GM19025 (cell line): ENCODE measurements at regions not wholly inside any gene's neighbourhood (a gene's known extent, or its start where the extent isn't known, plus 50 kb on each side); places are given as distances from the start of the nearest gene placed in this dataset.
"Not testable (repeated sequence)": the region's sequence is repeated elsewhere in the genome, so short reads cannot be mapped to it uniquely, and the experiment has no call there.

Source experiments
- ATAC-seq: cut with Tn5 transposase; IDR thresholded peaks from one replicate; pipeline ENCODE4 v1.9.1; 2021; ENCODE audit warnings: mild to moderate bottlenecking, low read depth, moderate library complexity; ENCODE audit not compliant: unreplicated experiment

DNA sequence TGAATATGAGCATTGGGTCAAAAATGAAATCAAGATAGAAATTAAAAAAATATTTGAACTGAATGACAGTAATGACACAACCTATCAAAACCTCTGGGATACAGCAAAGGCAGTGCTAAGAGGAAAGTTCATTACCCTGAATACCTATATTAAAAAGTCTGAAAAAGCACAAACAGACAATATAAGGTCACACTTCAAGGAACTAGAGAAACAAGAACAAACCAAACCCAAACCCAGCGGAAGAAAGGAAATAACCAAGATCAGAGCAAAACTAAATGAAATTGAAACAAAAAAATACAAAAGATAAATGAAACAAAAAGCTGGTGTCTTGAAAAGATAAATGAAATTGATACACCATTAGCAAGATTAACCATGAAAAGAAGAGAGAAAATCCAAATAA, 140.5 kb upstream of the MAN1A1 start:
- ATAC-seq = not testable (repeated sequence)

- no peak for ATAC-seq
Observed at GRCh38 chr6:119484598-119484997, 135.0 kb upstream of the MAN1A1 start.

- no peak for ATAC-seq
Observed at GRCh38 chr6:119483908-119484307, 134.3 kb upstream of the MAN1A1 start.

GRCh38 chr6:119482850-119483285, 133.3 kb upstream of the MAN1A1 start:
- ATAC-seq = no peak

DNA sequence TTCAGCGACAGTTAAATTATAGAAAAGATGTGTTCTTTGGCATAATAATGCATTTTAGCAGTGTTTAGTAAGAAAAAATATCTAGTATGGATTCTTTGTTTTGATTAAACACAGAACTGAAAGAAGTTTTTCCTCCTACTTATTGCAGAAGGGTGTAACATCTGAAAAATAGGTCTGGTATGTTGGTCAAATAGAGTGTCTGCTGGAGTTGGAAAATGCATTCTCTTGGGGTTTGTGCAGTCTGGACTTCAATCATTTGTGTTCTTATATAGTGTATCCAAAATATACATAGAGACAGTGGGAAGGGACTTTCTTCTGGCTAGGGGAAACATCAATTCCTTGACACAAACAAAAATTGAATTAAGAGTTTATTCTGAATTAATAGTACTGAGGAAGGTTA, 132.4 kb upstream of the MAN1A1 start:
- no peak for ATAC-seq

- no peak for ATAC-seq
Observed at GRCh38 chr6:119480961-119481497, 131.5 kb upstream of the MAN1A1 start.

GRCh38 chr6:119479860-119480655, 130.5 kb upstream of the MAN1A1 start:
- ATAC-seq = no peak

DNA sequence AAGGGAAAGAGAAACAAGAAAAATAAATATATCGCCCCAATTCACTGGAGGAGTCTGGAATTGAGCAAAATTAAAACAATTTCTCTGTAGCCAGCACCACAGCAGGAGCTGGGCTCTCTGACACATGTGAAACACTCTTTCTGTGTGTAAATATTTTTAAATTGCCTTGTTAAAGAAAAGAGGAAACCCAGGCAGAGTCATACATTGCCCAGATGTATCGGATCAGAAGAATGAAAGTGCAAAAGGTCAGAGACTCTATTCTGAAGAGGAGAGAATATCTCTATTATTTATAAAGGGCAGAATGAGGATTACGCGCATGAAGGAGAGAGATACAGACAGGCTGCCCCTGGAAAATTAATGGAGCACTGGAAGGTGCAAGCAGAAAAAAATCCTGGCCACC, 127.0 kb upstream of the MAN1A1 start:
- ATAC-seq = peak; percentile 79

DNA sequence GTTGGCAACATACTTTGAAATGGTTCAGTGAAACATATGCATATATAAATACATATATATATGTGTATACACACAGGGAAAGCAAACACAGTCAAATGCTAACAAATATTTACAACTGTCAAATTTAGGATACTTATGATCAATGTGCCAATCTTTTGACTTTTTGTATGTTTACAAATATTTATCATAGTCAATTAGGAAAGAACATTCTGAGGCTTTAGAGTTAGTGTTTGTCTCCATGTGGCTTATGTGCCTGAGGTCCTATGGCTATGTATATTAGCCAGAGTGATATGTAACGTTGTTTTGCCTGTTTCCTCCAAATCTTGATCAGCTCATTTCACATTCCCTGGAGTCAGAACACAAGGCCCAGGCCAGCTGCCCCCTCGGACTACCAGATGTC, 126.5 kb upstream of the MAN1A1 start:
- ATAC-seq = no peak

GRCh38 chr6:119470893-119471542, 121.5 kb upstream of the MAN1A1 start:
- no peak for ATAC-seq

DNA sequence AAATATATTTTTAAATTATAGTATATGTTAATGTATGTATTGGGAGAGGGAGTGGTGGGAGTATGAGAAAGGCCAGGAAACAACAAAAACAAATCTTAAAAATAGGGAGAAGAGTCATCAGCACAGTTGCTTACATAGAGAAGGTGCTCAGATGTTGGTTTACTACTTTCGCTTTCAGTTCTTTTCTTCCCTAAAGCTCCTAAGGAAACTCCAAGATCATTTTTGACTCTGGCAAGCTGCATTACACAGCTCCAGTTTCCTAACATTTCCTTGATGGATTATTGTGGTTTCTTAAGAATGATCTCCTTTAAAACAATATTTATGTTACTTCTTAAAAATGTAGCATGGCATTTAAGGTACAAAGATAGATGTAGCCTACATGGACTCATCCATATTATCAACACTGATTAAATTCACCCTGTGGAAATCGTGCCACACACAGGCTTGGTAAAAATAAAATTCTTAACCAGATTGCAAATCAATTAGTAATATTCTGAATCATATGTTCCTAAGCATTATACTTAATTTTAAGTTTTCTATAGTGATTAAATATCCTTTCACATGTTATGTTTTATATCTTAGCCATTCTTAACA, 118.0 kb upstream of the MAN1A1 start:
- ATAC-seq = no peak

DNA sequence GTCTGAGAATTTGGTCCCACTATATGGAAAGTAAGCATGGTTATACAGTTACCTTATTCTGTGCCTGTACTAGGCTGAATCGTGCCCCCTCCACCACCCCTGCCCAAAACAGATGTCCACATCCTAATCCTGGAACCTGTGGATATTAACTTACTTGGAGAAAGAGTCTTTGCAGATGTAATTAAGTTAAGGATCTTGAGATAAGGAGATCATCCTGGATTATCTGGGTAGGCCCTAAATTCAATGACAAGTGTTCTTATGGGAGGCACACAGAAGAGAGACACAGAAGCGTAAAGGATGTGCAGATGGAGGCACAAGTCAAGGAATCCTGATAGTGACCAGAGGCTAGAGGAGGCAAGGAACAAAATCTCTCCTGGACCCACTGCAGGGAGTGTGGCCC, 116.7 kb upstream of the MAN1A1 start:
- ATAC-seq = no peak

DNA sequence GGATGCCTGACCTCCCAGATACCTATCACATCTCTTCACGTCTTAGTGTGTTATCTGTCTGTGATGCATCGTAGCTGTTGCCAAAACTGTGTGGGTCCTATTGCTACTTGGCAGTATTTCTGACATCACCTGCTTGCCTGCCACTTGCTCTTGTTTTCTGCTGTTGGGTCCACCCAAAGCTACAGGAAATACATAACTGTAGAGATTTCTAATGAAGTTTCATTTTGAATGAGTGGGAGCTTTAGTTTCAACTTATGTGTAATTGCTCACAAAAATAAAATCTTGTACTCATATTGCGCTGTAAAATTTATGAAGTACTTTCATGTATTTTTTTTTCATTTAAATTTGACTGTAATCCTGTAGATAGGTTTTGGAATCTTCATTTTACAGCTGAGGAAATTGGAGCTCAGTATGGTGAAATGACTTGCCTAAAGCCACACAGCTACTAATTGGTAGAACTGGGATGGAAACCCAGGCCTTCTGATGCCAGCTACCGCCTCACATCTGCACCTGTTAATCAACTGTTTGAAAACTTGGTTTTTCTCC, 113.6 kb upstream of the MAN1A1 start:
- peak; percentile 65 for ATAC-seq

GRCh38 chr6:119461187-119461586, 111.6 kb upstream of the MAN1A1 start:
- ATAC-seq = no peak

- ATAC-seq = peak; percentile 60
Observed at GRCh38 chr6:119459207-119459974, 109.8 kb upstream of the MAN1A1 start.

DNA sequence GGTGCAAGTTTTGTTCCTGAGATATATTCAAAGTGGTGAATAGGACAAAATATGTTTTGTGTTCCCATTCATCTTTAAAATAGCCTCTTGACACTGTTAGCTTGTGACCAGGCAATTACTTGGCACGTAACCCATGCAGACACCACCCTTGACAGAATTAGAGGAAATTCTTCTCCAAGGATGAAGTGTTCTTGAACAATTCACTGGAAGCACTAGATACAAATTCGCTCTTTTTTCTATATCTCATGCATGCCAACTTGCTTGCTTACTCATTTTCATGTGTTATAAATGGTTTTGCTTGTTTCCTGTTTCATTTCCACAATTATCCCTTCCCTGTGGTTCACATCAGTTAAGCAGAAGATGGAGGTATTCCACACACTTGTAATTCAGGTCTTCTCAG, 105.2 kb upstream of the MAN1A1 start:
- no peak for ATAC-seq

DNA sequence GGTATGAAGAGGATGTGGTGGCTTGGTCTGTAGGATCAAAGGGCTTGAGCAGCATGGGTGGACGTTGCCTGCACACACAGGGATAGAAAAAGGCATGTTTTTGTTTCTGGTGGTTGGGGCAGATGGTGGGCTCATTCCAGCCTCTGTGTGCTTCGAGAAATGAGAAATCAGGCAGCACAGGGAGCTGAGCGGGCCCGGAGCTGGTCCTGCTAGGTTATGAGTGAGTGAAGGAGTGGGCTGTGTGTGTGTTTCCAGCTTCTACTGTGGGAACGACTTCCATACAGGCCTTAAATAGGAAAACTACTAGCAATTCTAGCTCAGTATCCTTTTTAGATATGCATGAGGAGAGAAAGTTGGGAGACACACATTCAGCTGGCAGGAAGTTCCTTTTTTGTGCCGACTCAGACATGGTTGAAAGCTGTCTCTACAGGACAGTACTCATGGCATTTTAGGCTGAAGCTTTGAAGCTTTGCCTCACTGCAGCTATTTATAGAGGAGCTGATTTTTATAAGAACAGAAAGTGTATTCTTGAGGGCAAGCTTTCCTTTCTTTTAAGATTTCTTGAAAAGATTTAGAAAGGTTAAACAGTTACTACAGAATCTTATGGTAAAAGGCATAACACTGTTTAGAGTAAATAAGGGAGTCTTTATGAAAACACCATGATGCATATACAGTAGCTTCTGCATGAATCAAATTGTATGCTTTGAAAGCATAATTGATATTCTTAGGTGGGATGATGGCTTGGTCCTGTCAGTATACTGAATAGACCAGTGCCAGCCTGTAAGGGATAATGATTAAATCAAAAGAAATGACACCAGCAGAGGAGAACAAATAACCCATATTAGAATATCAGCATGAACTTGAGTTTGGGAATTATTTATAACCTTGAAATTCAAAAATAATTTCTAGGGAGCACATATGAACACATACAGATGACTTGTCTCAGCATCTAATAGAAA, 104.0 kb upstream of the MAN1A1 start:
- ATAC-seq = no peak

GRCh38 chr6:119449331-119450156, 100.0 kb upstream of the MAN1A1 start:
- no peak for ATAC-seq
